Brain microvascular endothelial cell (primary cell): ENCODE measurements at regions not wholly inside any gene's neighbourhood (a gene's known extent, or its start where the extent isn't known, plus 50 kb on each side); places are given as distances from the start of the nearest gene placed in this dataset.
A peak's percentile ranks its signal among the peaks of the same experiment; 100 is the strongest.

Source experiments
- DNase-seq: peaks from one replicate; pipeline ENCODE4 v3.0.0-alpha.2; 2020
- H3K27ac ChIP-seq: fragments of 250-450 bp; sonication (Bioruptor Pico); 2 replicates; pipeline ENCODE4 v1.5.1; 2020; ENCODE audit warnings: mild to moderate bottlenecking, moderate library complexity
- H3K27me3 ChIP-seq: fragments of 250-450 bp; sonication (Bioruptor Pico); replicated peaks from 2 replicates; pipeline ENCODE4 v1.5.1; 2020; ENCODE audit warnings: mild to moderate bottlenecking
- H3K36me3 ChIP-seq: fragments of 250-450 bp; sonication (Bioruptor Pico); replicated peaks from 2 replicates; pipeline ENCODE4 v1.5.1; 2020; ENCODE audit warnings: mild to moderate bottlenecking
- H3K4me3 ChIP-seq: 2 replicates; pipeline ENCODE4 v1.5.1; 2011; ENCODE audit warnings: low read depth, mild to moderate bottlenecking, control low read depth, low read length, moderate library complexity
- CTCF ChIP-seq: IDR thresholded peaks from 2 replicates; pipeline ENCODE4 v1.5.1; 2011; ENCODE audit warnings: low read depth, mild to moderate bottlenecking, moderate library complexity, low read length, control low read depth, inconsistent platforms; ENCODE audit errors: missing control alignments
- in situ Hi-C: cut with HindIII; loops from 2 replicates; pipeline ENCODE4 v1.10.0; 2017; ENCODE audit warnings: low sequenced_read_pairs, low pct_ligation_motif_present

- DNase-seq, result no peak
- no peak for TF ChIP-seq CTCF
- Histone ChIP-seq H3K27ac (no peak overlapping the region), H3K36me3 (no peaks in the 10 kb centered on the region), H3K27me3 (no peaks in the 10 kb centered on the region), H3K4me3 (no peak overlapping the region)
- in situ Hi-C loops, result no loop called here
Measured at GRCh38 chr16:5505091-5505887, 407.7 kb upstream of the EEF2KMT start.

- Histone ChIP-seq H3K27me3 (no peaks in the 10 kb centered on the region), H3K4me3 (no peak overlapping the region), H3K36me3 (no peaks in the 10 kb centered on the region), H3K27ac (no peak overlapping the region)
- DNase-seq, result peak; percentile 0
- TF ChIP-seq CTCF, result no peak
- in situ Hi-C loops, result no loop called here
Measured at GRCh38 chr16:5504064-5504781, 406.6 kb upstream of the EEF2KMT start.

GRCh38 chr16:5502944-5503343, 405.3 kb upstream of the EEF2KMT start:
- in situ Hi-C loops, result no loop called here
- no peak for TF ChIP-seq CTCF
- no peak for DNase-seq

GRCh38 chr16:5502467-5502869, 404.9 kb upstream of the EEF2KMT start:
- DNase-seq, result no peak
- H3K36me3 ChIP-seq, result no peaks in the 10 kb centered on the region
- in situ Hi-C loops, result no loop called here

More at GRCh38 chr16:5502944-5503343, 405.3 kb upstream of the EEF2KMT start:
- no peaks in the 10 kb centered on the region for H3K27me3 ChIP-seq
- H3K4me3 ChIP-seq, result no peak overlapping the region
- no peak overlapping the region for H3K27ac ChIP-seq
- no peaks in the 10 kb centered on the region for H3K36me3 ChIP-seq

GRCh38 chr16:5500526-5500925, 402.9 kb upstream of the EEF2KMT start:
- in situ Hi-C loops, result no loop called here
- no peak overlapping the region for H3K27ac ChIP-seq
- no peaks in the 10 kb centered on the region for H3K36me3 ChIP-seq
- no peak for DNase-seq
- no peak overlapping the region for H3K4me3 ChIP-seq
- TF ChIP-seq CTCF, result no peak
- no peaks in the 10 kb centered on the region for H3K27me3 ChIP-seq

More at GRCh38 chr16:5502467-5502869, 404.9 kb upstream of the EEF2KMT start:
- no peaks in the 10 kb centered on the region for H3K27me3 ChIP-seq
- no peak overlapping the region for H3K27ac ChIP-seq
- no peak overlapping the region for H3K4me3 ChIP-seq
- no peak for TF ChIP-seq CTCF

GRCh38 chr16:5498562-5498961, 401.0 kb upstream of the EEF2KMT start:
- no peak for DNase-seq
- H3K4me3 ChIP-seq, result no peak overlapping the region
- H3K36me3 ChIP-seq, result no peaks in the 10 kb centered on the region
- TF ChIP-seq CTCF, result no peak
- in situ Hi-C loops, result no loop called here
- no peaks in the 10 kb centered on the region for H3K27me3 ChIP-seq
- H3K27ac ChIP-seq, result no peak overlapping the region
